ENCODE measurements at regions not wholly inside any gene's neighbourhood (a gene's known extent, or its start where the extent isn't known, plus 50 kb on each side); places are given as distances from the start of the nearest gene placed in this dataset.

DNA sequence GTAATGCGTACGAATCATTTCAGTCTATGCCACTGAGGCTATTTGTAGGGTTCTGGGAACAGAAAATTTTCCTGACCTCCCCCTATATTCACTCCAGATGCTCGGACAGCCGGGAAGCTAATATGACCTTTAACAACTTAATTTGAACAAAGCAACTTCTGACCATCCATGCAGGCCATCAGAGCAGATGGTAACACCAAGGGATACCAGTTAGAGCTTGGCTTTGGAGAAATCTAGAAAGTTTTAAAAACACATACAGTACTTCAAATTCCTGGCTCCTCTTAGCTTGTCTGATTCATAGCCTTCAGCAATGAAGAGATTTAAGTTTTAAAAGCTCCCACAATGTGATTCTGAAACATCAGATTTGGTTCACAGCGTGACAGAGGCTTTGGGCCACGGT, 257.3 kb downstream of the GPAM start:
- in situ Hi-C loops (cut with MboI; ENCODE audit: low sequenced_read_pairs, unreplicated experiment), result no loop called here
- no peak for DNase-seq (ENCODE audit: low spot score)
- TF ChIP-seq CTCF (IDR thresholded peaks at IDR 0.05; ENCODE audit: borderline replicate concordance, control extremely low read depth, extremely low read depth, insufficient read depth, missing control alignments), result no peak

- TF ChIP-seq CTCF (IDR thresholded peaks at IDR 0.05; ENCODE audit: borderline replicate concordance, control extremely low read depth, extremely low read depth, insufficient read depth, missing control alignments), result no peak
- no peak for DNase-seq (ENCODE audit: low spot score)
- in situ Hi-C loops (cut with MboI; ENCODE audit: low sequenced_read_pairs, unreplicated experiment), result no loop called here
These were observed 249.6 kb downstream of the GPAM start for GRCh38 chr10:111933937-111934336.

DNA sequence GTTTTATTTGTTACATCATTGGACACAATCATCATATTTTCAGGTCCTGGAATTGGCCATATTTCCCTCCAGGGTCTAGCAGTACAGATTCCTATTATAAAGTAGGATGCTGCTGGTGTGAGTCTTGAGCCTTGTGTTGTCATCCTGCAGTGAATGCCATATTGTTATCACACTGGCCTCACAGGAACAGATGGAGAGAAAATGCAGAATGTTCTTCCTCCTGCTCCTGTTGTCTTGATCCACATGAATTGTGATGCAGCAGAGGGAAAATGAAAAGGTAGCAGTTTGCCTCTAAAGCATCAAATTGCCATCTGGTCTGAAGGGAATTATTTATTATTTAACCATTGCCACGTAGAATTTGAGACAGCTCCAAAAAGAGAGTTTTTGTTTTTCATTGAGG, 248.6 kb downstream of the GPAM start:
- TF ChIP-seq CTCF (IDR thresholded peaks at IDR 0.05; ENCODE audit: borderline replicate concordance, control extremely low read depth, extremely low read depth, insufficient read depth, missing control alignments), result no peak
- in situ Hi-C loops (cut with MboI; ENCODE audit: low sequenced_read_pairs, unreplicated experiment), result no loop called here
- DNase-seq (ENCODE audit: low spot score), result no peak

- in situ Hi-C loops (cut with MboI; ENCODE audit: low sequenced_read_pairs, unreplicated experiment), result no loop called here
- no peak for TF ChIP-seq CTCF (IDR thresholded peaks at IDR 0.05; ENCODE audit: borderline replicate concordance, control extremely low read depth, extremely low read depth, insufficient read depth, missing control alignments)
- DNase-seq (ENCODE audit: low spot score), result no peak
These were observed 247.4 kb downstream of the GPAM start for GRCh38 chr10:111936143-111936542.

DNA sequence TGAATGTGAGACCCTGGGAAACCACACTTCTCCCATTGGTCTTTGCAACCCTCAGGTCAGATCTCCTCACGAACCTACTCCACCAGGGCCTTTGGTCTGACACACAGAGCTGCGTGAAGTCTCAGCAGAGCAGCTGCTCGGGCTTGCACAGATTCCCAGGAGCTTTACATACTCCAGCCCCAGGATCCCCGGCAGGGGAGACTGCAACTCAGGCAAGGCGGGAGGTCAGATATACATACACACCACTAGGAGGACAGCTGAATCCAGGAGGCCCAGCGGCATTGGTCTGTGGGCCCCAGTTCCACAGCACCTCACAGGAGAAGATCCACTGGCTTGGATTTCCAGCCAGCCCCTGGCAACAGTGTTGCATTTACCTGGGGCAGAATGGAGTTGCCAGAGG, 239.2 kb downstream of the GPAM start:
- in situ Hi-C loops (cut with MboI; ENCODE audit: low sequenced_read_pairs, unreplicated experiment), result no loop called here
- no peak for DNase-seq (ENCODE audit: low spot score)
- TF ChIP-seq CTCF (IDR thresholded peaks at IDR 0.05; ENCODE audit: borderline replicate concordance, control extremely low read depth, extremely low read depth, insufficient read depth, missing control alignments), result no peak

DNA sequence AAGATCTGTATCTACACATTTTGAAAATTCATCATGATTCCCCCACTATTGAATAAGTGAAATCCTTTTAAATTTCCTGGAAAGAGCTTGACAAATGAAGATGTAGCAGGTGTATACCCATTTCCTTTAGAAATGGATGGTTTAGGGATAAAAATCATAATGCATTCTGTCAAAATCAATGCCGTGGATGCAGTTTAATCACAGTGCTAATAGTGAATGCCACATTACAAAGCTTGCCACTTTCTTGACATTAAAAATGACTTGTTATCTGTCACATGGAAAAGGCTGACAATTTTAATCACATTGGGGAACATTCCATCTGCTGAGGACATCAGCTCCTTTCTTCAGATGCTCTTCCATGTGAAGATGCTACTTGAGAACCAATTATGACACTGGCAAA, 229.6 kb downstream of the GPAM start:
- in situ Hi-C loops (cut with MboI; ENCODE audit: low sequenced_read_pairs, unreplicated experiment), result no loop called here
- TF ChIP-seq CTCF (IDR thresholded peaks at IDR 0.05; ENCODE audit: borderline replicate concordance, control extremely low read depth, extremely low read depth, insufficient read depth, missing control alignments), result no peak
- no peak for DNase-seq (ENCODE audit: low spot score)

DNA sequence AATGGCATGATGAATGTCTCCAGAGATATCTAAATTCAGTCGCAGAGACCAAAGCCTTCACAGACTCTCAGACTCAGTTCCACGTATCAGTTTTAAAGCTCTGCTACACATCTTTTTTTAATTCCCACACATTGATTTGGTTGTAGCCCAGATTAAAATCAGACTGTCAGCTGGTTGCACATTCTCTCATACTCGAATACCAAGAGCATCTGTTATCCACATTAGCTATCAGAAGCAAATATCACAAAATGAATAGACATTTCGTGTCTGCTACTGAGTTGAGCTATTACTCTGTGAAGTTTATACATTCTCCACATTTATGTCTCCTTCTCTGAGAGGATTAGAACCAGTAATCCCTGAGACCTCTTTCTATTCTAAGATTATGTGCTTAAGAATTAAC, 229.2 kb downstream of the GPAM start:
- TF ChIP-seq CTCF (IDR thresholded peaks at IDR 0.05; ENCODE audit: borderline replicate concordance, control extremely low read depth, extremely low read depth, insufficient read depth, missing control alignments), result no peak
- in situ Hi-C loops (cut with MboI; ENCODE audit: low sequenced_read_pairs, unreplicated experiment), result no loop called here
- DNase-seq (ENCODE audit: low spot score), result no peak

All from GM13976 (cell line).